Breast epithelium (tissue), 3 donors: ENCODE measurements at regions not wholly inside any gene's neighbourhood (a gene's known extent, or its start where the extent isn't known, plus 50 kb on each side); places are given as distances from the start of the nearest gene placed in this dataset.

Experiments used
- POLR2A ChIP-seq: fragments of 450-650 bp; IDR thresholded peaks from one replicate; pipeline ENCODE4 v1.6.1; 2016; ENCODE audit warnings: antibody characterized with exemption, mild to moderate bottlenecking, moderate library complexity
- POLR2AphosphoS5 ChIP-seq, 3 donors: sonication (generic); formaldehyde crosslinking; IDR thresholded peaks; one replicate each; pipeline ENCODE4 v1.6.1; 2017; ENCODE audit warnings: antibody characterized with exemption in 3 of 3
- TF ChIP-seq, protein P1 (sequence below), 3 donors: fragments of 450-650 bp; IDR thresholded peaks; one replicate each; pipeline ENCODE4 v1.5.1; 2016 to 2017; ENCODE audit warnings: antibody characterized with exemption in 3 of 3, mild to moderate bottlenecking in 3 of 3, moderate library complexity in 3 of 3

- TF ChIP-seq, protein P1, sequence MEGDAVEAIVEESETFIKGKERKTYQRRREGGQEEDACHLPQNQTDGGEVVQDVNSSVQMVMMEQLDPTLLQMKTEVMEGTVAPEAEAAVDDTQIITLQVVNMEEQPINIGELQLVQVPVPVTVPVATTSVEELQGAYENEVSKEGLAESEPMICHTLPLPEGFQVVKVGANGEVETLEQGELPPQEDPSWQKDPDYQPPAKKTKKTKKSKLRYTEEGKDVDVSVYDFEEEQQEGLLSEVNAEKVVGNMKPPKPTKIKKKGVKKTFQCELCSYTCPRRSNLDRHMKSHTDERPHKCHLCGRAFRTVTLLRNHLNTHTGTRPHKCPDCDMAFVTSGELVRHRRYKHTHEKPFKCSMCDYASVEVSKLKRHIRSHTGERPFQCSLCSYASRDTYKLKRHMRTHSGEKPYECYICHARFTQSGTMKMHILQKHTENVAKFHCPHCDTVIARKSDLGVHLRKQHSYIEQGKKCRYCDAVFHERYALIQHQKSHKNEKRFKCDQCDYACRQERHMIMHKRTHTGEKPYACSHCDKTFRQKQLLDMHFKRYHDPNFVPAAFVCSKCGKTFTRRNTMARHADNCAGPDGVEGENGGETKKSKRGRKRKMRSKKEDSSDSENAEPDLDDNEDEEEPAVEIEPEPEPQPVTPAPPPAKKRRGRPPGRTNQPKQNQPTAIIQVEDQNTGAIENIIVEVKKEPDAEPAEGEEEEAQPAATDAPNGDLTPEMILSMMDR (IDR thresholded peaks at IDR 0.05): no peak
- TF ChIP-seq POLR2A (no peak), POLR2AphosphoS5 (IDR thresholded peaks at IDR 0.05) (no peak)
These were observed 162.3 kb downstream of the TUSC7 start for GRCh38 chr3:116871905-116872304.
